ENCODE measurements at regions not wholly inside any gene's neighbourhood (a gene's known extent, or its start where the extent isn't known, plus 50 kb on each side); places are given as distances from the start of the nearest gene placed in this dataset.

DNA sequence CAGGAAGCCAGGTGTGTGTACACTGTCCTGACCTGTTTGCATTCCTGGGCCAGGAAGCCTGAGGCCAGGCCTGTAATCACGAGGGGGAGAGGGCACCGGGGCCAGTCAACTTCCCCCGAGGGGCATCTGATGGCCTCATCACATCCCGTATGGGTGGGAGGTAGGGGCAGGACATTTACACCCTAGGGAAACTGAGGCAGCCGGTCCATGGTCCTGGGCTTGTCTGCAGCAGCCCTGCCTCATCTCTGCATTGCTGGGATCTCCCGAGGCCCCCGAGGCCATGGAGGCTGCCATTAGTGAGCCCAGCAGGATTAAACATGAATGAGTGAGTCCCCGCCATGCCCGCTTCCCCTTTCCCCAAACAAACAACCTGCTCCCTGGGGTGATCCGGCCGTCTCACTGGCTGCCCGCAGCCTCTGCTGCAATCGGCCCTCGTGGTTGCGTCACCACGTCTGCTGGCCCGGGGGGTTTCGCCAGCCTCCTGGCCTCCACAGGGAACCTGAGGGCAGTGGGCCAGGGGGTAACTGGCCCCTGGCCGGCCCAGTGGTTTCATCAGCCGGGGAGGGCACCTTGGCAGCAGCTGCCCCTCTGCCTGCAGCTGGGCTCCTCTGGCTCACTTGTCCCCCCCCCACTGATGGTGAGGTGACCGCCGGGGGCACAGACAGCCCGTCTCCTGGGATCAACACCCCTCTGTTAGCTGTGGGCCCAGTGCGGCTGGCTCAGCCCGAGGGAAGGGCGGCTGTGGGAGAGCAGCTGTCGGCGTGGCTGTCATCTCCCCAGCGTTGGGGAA lies 88.3 kb upstream of the GSE1 start:
- H3K23ac ChIP-seq (ENCODE audit: low read depth, low read length): peak overlapping the region; percentile 44; the same call in 1 of the 2 replicates
- DNase-seq: peak; percentile 49
- CTCF ChIA-PET: no interaction called here

More for the DNA sequence above, 88.3 kb upstream of the GSE1 start:
- POLR2A ChIA-PET (ENCODE audit: unreplicated experiment): no interaction called here
- no peak overlapping the region; the same call in 1 of the 2 replicates for H3K18ac ChIP-seq (ENCODE audit: low read depth, low read length)
- peak overlapping the region; percentile 60 for H2AFZ ChIP-seq (replicated peaks; ENCODE audit: low read length, poor library complexity)
- peak overlapping the region; percentile 74 for H2BK20ac ChIP-seq (ENCODE audit: low read depth, low read length)
- peak overlapping the region; percentile 30; the same call in 1 of the 2 replicates for H3K9ac ChIP-seq (ENCODE audit: low read depth, low read length)
- peak overlapping the region; percentile 56 for H2BK120ac ChIP-seq (ENCODE audit: low read depth, low read length)
- H3K27ac ChIP-seq (ENCODE audit: insufficient read depth, low read length): peak overlapping the region; percentile 28
- H3K4me1 ChIP-seq (ENCODE audit: control insufficient read depth, insufficient read depth, low read length): peaks cover 24% of the 10 kb centered on the region
- in situ Hi-C loops (cut with MboI; ENCODE audit: low sequenced_read_pairs) (no loop called here), intact Hi-C loops (cut with micrococcal nuclease) (no loop called here), dilution Hi-C loops (cut with HindIII; ENCODE audit: low sequenced_read_pairs, unreplicated experiment) (no loop called here)
- H3K4ac ChIP-seq (ENCODE audit: low read depth, low read length): peak overlapping the region; percentile 91
- TF ChIP-seq CEBPB (IDR thresholded peaks at IDR 0.05; ENCODE audit: low read depth, low read length) (peak; percentile 98), MAFK (IDR thresholded peaks at IDR 0.05; ENCODE audit: low read depth, low read length) (no peak)
- no peak overlapping the region for H4K5ac ChIP-seq (ENCODE audit: low read depth, low read length)
- no peak overlapping the region for H3K4me2 ChIP-seq (ENCODE audit: low read depth, low read length)
- no peaks in the 10 kb centered on the region for H3K27me3 ChIP-seq (ENCODE audit: control insufficient read depth, insufficient read depth, low read length)
- ATAC-seq (ENCODE audit: low read depth): peak; percentile 46
- H3K9me3 ChIP-seq (ENCODE audit: control insufficient read depth, insufficient read depth, low read length): no peaks in the 10 kb centered on the region
- peak overlapping the region; percentile 50 for H4K91ac ChIP-seq (ENCODE audit: insufficient read depth, low read depth, low read length)
- H3K56ac ChIP-seq (ENCODE audit: extremely low read depth, insufficient read depth, low read length): no peak overlapping the region
- H4K20me1 ChIP-seq (ENCODE audit: insufficient read depth, low read length): peaks cover 21% of the 10 kb centered on the region
- H2BK15ac ChIP-seq (ENCODE audit: low read depth, low read length): peak overlapping the region; percentile 44; the same call in 2 of the 3 replicates
- peaks cover 13% of the 10 kb centered on the region for H3K9me1 ChIP-seq (ENCODE audit: insufficient read depth, low read length)
- no peak overlapping the region for H3K4me3 ChIP-seq (ENCODE audit: insufficient read depth, low read depth, low read length)
- peak overlapping the region; percentile 98 for H2AK5ac ChIP-seq (ENCODE audit: low read depth, low read length)
- H2AK9ac ChIP-seq (replicated peaks; ENCODE audit: low read depth, low read length, poor library complexity): peak overlapping the region; percentile 81
- BruUV-seq (replicated peaks): no TSS peak
- 53% methylated on average over 12 of the region's 29 CpGs; no CpG with 5 or more reads in 1 of the 2 experiments for WGBS, 2 experiments (ENCODE audit: extremely low coverage in 2 of 2, insufficient read length in 1 of 2)
- H3K14ac ChIP-seq (replicated peaks; ENCODE audit: low read depth, low read length): peak overlapping the region; percentile 63
- peak overlapping the region; percentile 3 for H2BK5ac ChIP-seq (ENCODE audit: low read depth, low read length, poor library complexity, severe bottlenecking)
- no peaks in the 10 kb centered on the region for H3K36me3 ChIP-seq (ENCODE audit: control insufficient read depth, insufficient read depth, low read length)
- H3K79me1 ChIP-seq (ENCODE audit: low read depth in 1 of 2, low read length in 2 of 2): peaks cover 26 to 46% of the 10 kb centered on the region in 2 experiments
- peak overlapping the region; percentile 68 to 77; a peak in 3 of 4 replicates for H4K8ac ChIP-seq (ENCODE audit: low read depth in 2 of 2, low read length in 2 of 2)

Measured in IMR-90 (cell line).